ENCODE measurements at regions not wholly inside any gene's neighbourhood (a gene's known extent, or its start where the extent isn't known, plus 50 kb on each side); places are given as distances from the start of the nearest gene placed in this dataset.

- no peaks in the 10 kb centered on the region for H3K27me3 ChIP-seq (ENCODE audit: control insufficient read depth in 1 of 2, insufficient read depth in 2 of 2, low read length in 2 of 2)
- CTCF ChIA-PET (ENCODE audit: low intra/inter-chr PET ratio, low total read pairs) = no interaction called here
- WGBS (ENCODE audit: low lambda C conversion rate) = over 99% methylated on average over 5 of the region's 5 CpGs
- TF ChIP-seq RBM39 (IDR thresholded peaks at IDR 0.05; ENCODE audit: low read depth, low read length, poor library complexity, severe bottlenecking) (no peak), ZBTB49 (CRISPR knock-in tag; IDR thresholded peaks at IDR 0.05; ENCODE audit: borderline replicate concordance) (no peak), ZNF234 (CRISPR knock-in tag; conservative IDR thresholded peaks at IDR 0.05) (no peak), HDAC1 (CRISPR knock-in tag; IDR thresholded peaks at IDR 0.05) (no peak)
- POLR2A ChIA-PET = no interaction called here
- H3K4me1 ChIP-seq (ENCODE audit: insufficient read depth, low read length) = peaks cover 13% of the 10 kb centered on the region
- H3K4me3 ChIP-seq (replicated peaks in 1 of 3; ENCODE audit: insufficient read depth in 1 of 3, low read depth in 2 of 3, low read length in 3 of 3) = no peak overlapping the region
- H3K4me2 ChIP-seq (ENCODE audit: low read depth, low read length) = no peak overlapping the region
- no peak for FAIRE-seq
- H3K79me2 ChIP-seq (ENCODE audit: insufficient read depth, low read length) = no peaks in the 10 kb centered on the region
- no peak overlapping the region for H3K9ac ChIP-seq (ENCODE audit: insufficient read depth, low read depth, low read length)
- DNase-seq (ENCODE audit: low spot score) = no peak
- peaks cover 6 to 40% of the 10 kb centered on the region in 2 experiments for H3K36me3 ChIP-seq (replicated peaks in 1 of 2; ENCODE audit: control insufficient read depth in 1 of 2, insufficient read depth in 2 of 2, low read length in 2 of 2)
- no peak for ATAC-seq
- H4K20me1 ChIP-seq (ENCODE audit: insufficient read depth, low read length) = no peaks in the 10 kb centered on the region
- no peak overlapping the region for H2AFZ ChIP-seq (ENCODE audit: low read length)
- in situ Hi-C loops (cut with HindIII; ENCODE audit: extremely low pct_ligation_motif_present, low pct_unique_long_range_greater_than_20kb) (no loop called here), intact Hi-C loops (cut with micrococcal nuclease; ENCODE audit: unreplicated experiment) (no loop called here)
- H3K9me3 ChIP-seq (ENCODE audit: low read length) = no peaks in the 10 kb centered on the region
- no TSS peak for BruUV-seq (replicated peaks)
- no peak overlapping the region for H3K27ac ChIP-seq (ENCODE audit: extremely low read length, insufficient read depth, low read length)
These were observed 57.9 kb downstream of the EPRS1 start for GRCh38 chr1:219988387-219988786.

GRCh38 chr1:219987325-219987724 lies 59.0 kb upstream of the SLC30A10 start:
- H2AFZ ChIP-seq (ENCODE audit: low read length) = no peak overlapping the region
- ATAC-seq = no peak
- H3K27ac ChIP-seq (ENCODE audit: extremely low read length, insufficient read depth, low read length) = no peak overlapping the region
- BruUV-seq (replicated peaks) = no TSS peak
- H3K36me3 ChIP-seq (replicated peaks in 1 of 2; ENCODE audit: control insufficient read depth in 1 of 2, insufficient read depth in 2 of 2, low read length in 2 of 2) = peaks cover 8 to 49% of the 10 kb centered on the region in 2 experiments
- H3K4me1 ChIP-seq (ENCODE audit: insufficient read depth, low read length) = peaks cover 10% of the 10 kb centered on the region
- in situ Hi-C loops (cut with HindIII; ENCODE audit: extremely low pct_ligation_motif_present, low pct_unique_long_range_greater_than_20kb) (no loop called here), intact Hi-C loops (cut with micrococcal nuclease; ENCODE audit: unreplicated experiment) (no loop called here)
- no peak for FAIRE-seq
- DNase-seq (ENCODE audit: low spot score) = no peak
- H3K9me3 ChIP-seq (ENCODE audit: low read length) = no peaks in the 10 kb centered on the region
- H3K4me2 ChIP-seq (ENCODE audit: low read depth, low read length) = no peak overlapping the region
- no peaks in the 10 kb centered on the region for H3K79me2 ChIP-seq (ENCODE audit: insufficient read depth, low read length)
- H3K4me3 ChIP-seq (replicated peaks in 1 of 3; ENCODE audit: insufficient read depth in 1 of 3, low read depth in 2 of 3, low read length in 3 of 3) = no peak overlapping the region
- TF ChIP-seq ZNF564 (CRISPR knock-in tag; IDR thresholded peaks at IDR 0.05) = no peak
- TF ChIP-seq STAG1 (CRISPR knock-in tag; IDR thresholded peaks at IDR 0.05) = no peak
- no peak for TF ChIP-seq ZNF468 (CRISPR knock-in tag; IDR thresholded peaks at IDR 0.05)
- no peak for TF ChIP-seq ZNF816 (CRISPR knock-in tag; IDR thresholded peaks at IDR 0.05; ENCODE audit: borderline replicate concordance)
- no peak for TF ChIP-seq AGO2 (optimal IDR thresholded peaks at IDR 0.05; ENCODE audit: low read depth, low read length)
- no peak for TF ChIP-seq IKZF4 (CRISPR knock-in tag; IDR thresholded peaks at IDR 0.05; ENCODE audit: borderline replicate concordance, low read depth, not compliant biosample characterization)
- no peak for TF ChIP-seq SNAPC4 (CRISPR knock-in tag; IDR thresholded peaks at IDR 0.05)
- CTCF ChIA-PET (ENCODE audit: low intra/inter-chr PET ratio, low total read pairs) = no interaction called here
- no peaks in the 10 kb centered on the region for H3K27me3 ChIP-seq (ENCODE audit: control insufficient read depth in 1 of 2, insufficient read depth in 2 of 2, low read length in 2 of 2)
- POLR2A ChIA-PET = no interaction called here
- 95% methylated on average over 2 of the region's 2 CpGs for WGBS (ENCODE audit: low lambda C conversion rate)
- H4K20me1 ChIP-seq (ENCODE audit: insufficient read depth, low read length) = no peaks in the 10 kb centered on the region
- H3K9ac ChIP-seq (ENCODE audit: insufficient read depth, low read depth, low read length) = no peak overlapping the region

Measured in HepG2 (cell line).